ENCODE measurements at regions not wholly inside any gene's neighbourhood (a gene's known extent, or its start where the extent isn't known, plus 50 kb on each side); places are given as distances from the start of the nearest gene placed in this dataset.

- no peaks in the 10 kb centered on the region for H3K9me3 ChIP-seq (ENCODE audit: control insufficient read depth, insufficient read depth, low read depth, low read length)
- no peaks in the 10 kb centered on the region for H3K4me1 ChIP-seq (ENCODE audit: control insufficient read depth, extremely low read depth, insufficient read depth, low read length)
- no peaks in the 10 kb centered on the region for H3K36me3 ChIP-seq (ENCODE audit: control insufficient read depth, insufficient read depth, low read length)
- H3K9ac ChIP-seq (ENCODE audit: insufficient read depth, low read length) = no peak overlapping the region
- no peaks in the 10 kb centered on the region for H3K27me3 ChIP-seq (ENCODE audit: control insufficient read depth, insufficient read depth, low read length)
- H3K79me2 ChIP-seq (ENCODE audit: control insufficient read depth, insufficient read depth, low read length) = no peaks in the 10 kb centered on the region
- no peak overlapping the region for H3K4me3 ChIP-seq (replicated peaks in 1 of 4; ENCODE audit: control extremely low read depth in 1 of 4, insufficient read depth in 1 of 4, low read depth in 3 of 4, low read length in 4 of 4)
- no peak overlapping the region for H3K27ac ChIP-seq (ENCODE audit: insufficient read depth, low read length)
- no peak overlapping the region for H2AFZ ChIP-seq (ENCODE audit: low read length)
- no peak overlapping the region for H3K4me2 ChIP-seq (ENCODE audit: extremely low read depth, insufficient read depth, low read length)
- no peak for DNase-seq (ENCODE audit: low read depth in 2 of 2)
- no peaks in the 10 kb centered on the region for H4K20me1 ChIP-seq (ENCODE audit: control insufficient read depth, extremely low read depth, insufficient read depth, low read length)
- TF ChIP-seq, protein P1, sequence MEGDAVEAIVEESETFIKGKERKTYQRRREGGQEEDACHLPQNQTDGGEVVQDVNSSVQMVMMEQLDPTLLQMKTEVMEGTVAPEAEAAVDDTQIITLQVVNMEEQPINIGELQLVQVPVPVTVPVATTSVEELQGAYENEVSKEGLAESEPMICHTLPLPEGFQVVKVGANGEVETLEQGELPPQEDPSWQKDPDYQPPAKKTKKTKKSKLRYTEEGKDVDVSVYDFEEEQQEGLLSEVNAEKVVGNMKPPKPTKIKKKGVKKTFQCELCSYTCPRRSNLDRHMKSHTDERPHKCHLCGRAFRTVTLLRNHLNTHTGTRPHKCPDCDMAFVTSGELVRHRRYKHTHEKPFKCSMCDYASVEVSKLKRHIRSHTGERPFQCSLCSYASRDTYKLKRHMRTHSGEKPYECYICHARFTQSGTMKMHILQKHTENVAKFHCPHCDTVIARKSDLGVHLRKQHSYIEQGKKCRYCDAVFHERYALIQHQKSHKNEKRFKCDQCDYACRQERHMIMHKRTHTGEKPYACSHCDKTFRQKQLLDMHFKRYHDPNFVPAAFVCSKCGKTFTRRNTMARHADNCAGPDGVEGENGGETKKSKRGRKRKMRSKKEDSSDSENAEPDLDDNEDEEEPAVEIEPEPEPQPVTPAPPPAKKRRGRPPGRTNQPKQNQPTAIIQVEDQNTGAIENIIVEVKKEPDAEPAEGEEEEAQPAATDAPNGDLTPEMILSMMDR (conservative IDR thresholded peaks at IDR 0.05 in 1 of 2, IDR thresholded peaks at IDR 0.05 in 1 of 2; ENCODE audit: low read depth in 1 of 2, low read length in 2 of 2) = no peak
- no peak for TF ChIP-seq EZH2 (IDR thresholded peaks at IDR 0.05; ENCODE audit: low read length, missing control alignments)
These were observed 344.1 kb upstream of the NPVF start for GRCh38 chr7:25572423-25572822.

GRCh38 chr7:25574828-25575227 is 346.5 kb upstream of the NPVF start:
- no peak overlapping the region for H2AFZ ChIP-seq (ENCODE audit: low read length)
- no peaks in the 10 kb centered on the region for H3K9me3 ChIP-seq (ENCODE audit: control insufficient read depth, insufficient read depth, low read depth, low read length)
- no peak overlapping the region for H3K27ac ChIP-seq (ENCODE audit: insufficient read depth, low read length)
- no peak overlapping the region for H3K4me3 ChIP-seq (replicated peaks in 1 of 4; ENCODE audit: control extremely low read depth in 1 of 4, insufficient read depth in 1 of 4, low read depth in 3 of 4, low read length in 4 of 4)
- no peaks in the 10 kb centered on the region for H3K36me3 ChIP-seq (ENCODE audit: control insufficient read depth, insufficient read depth, low read length)
- H4K20me1 ChIP-seq (ENCODE audit: control insufficient read depth, extremely low read depth, insufficient read depth, low read length) = no peaks in the 10 kb centered on the region
- no peak for DNase-seq (ENCODE audit: low read depth in 2 of 2)
- H3K9ac ChIP-seq (ENCODE audit: insufficient read depth, low read length) = no peak overlapping the region
- no peaks in the 10 kb centered on the region for H3K79me2 ChIP-seq (ENCODE audit: control insufficient read depth, insufficient read depth, low read length)
- no peak for TF ChIP-seq EZH2 (IDR thresholded peaks at IDR 0.05; ENCODE audit: low read length, missing control alignments)
- TF ChIP-seq, protein P1 (conservative IDR thresholded peaks at IDR 0.05 in 1 of 2, IDR thresholded peaks at IDR 0.05 in 1 of 2; ENCODE audit: low read depth in 1 of 2, low read length in 2 of 2) = no peak
- H3K4me1 ChIP-seq (ENCODE audit: control insufficient read depth, extremely low read depth, insufficient read depth, low read length) = no peaks in the 10 kb centered on the region
- no peaks in the 10 kb centered on the region for H3K27me3 ChIP-seq (ENCODE audit: control insufficient read depth, insufficient read depth, low read length)
- H3K4me2 ChIP-seq (ENCODE audit: extremely low read depth, insufficient read depth, low read length) = no peak overlapping the region

GRCh38 chr7:25575634-25576033 is 347.3 kb upstream of the NPVF start:
- no peaks in the 10 kb centered on the region for H3K4me1 ChIP-seq (ENCODE audit: control insufficient read depth, extremely low read depth, insufficient read depth, low read length)
- no peaks in the 10 kb centered on the region for H3K36me3 ChIP-seq (ENCODE audit: control insufficient read depth, insufficient read depth, low read length)
- H3K9me3 ChIP-seq (ENCODE audit: control insufficient read depth, insufficient read depth, low read depth, low read length) = no peaks in the 10 kb centered on the region
- H3K9ac ChIP-seq (ENCODE audit: insufficient read depth, low read length) = no peak overlapping the region
- H3K27me3 ChIP-seq (ENCODE audit: control insufficient read depth, insufficient read depth, low read length) = no peaks in the 10 kb centered on the region
- no peak overlapping the region for H3K4me2 ChIP-seq (ENCODE audit: extremely low read depth, insufficient read depth, low read length)
- no peak for TF ChIP-seq EZH2 (IDR thresholded peaks at IDR 0.05; ENCODE audit: low read length, missing control alignments)
- TF ChIP-seq, protein P1 (conservative IDR thresholded peaks at IDR 0.05 in 1 of 2, IDR thresholded peaks at IDR 0.05 in 1 of 2; ENCODE audit: low read depth in 1 of 2, low read length in 2 of 2) = no peak
- no peak for DNase-seq (ENCODE audit: low read depth in 2 of 2)
- H4K20me1 ChIP-seq (ENCODE audit: control insufficient read depth, extremely low read depth, insufficient read depth, low read length) = no peaks in the 10 kb centered on the region
- H2AFZ ChIP-seq (ENCODE audit: low read length) = no peak overlapping the region
- H3K27ac ChIP-seq (ENCODE audit: insufficient read depth, low read length) = no peak overlapping the region
- H3K4me3 ChIP-seq (replicated peaks in 1 of 4; ENCODE audit: control extremely low read depth in 1 of 4, insufficient read depth in 1 of 4, low read depth in 3 of 4, low read length in 4 of 4) = no peak overlapping the region
- H3K79me2 ChIP-seq (ENCODE audit: control insufficient read depth, insufficient read depth, low read length) = no peaks in the 10 kb centered on the region
